HepG2 (cell line): ENCODE measurements at regions not wholly inside any gene's neighbourhood (a gene's known extent, or its start where the extent isn't known, plus 50 kb on each side); places are given as distances from the start of the nearest gene placed in this dataset.

Source experiments
- ATAC-seq: fragments of 200-7000 bp; cut with Tn5 transposase; 3 replicates; pipeline ENCODE4 v1.9.1; 2020; ENCODE audit warnings: mild to moderate bottlenecking, moderate library complexity
- BruUV-seq: library from RNA; stranded (reverse); fragments of 400-500 nt; replicated peaks from 2 replicates; lab custom pipeline; 2021; lab: Mats Ljungman, UMichigan
- CTCF ChIA-PET: fragments of 300-600 bp; formaldehyde crosslinking; extraction: SDS; loops from one replicate; lab custom pipeline; 2021; ENCODE audit warnings: low total read pairs, inconsistent platforms, low intra/inter-chr PET ratio; lab: Yijun Ruan, JAX
- POLR2A ChIA-PET: fragments of 350-600 bp; sonication (Branson Sonifier 250); formaldehyde crosslinking; loops from one replicate; lab custom pipeline; 2020; ENCODE audit warnings: antibody characterized with exemption, inconsistent platforms; lab: Yijun Ruan, JAX
- DNase-seq: peaks from one replicate; pipeline ENCODE4 v3.0.0-alpha.2; 2015; ENCODE audit warnings: low spot score
- FAIRE-seq: peaks from 3 replicates; lab custom pipeline; 2011; peaks lifted over from hg19 to GRCh38; lab: Jason Lieb, UNC
- H2AFZ ChIP-seq: one replicate; pipeline ENCODE4 v1.6.1; 2011; ENCODE audit warnings: low read length, inconsistent platforms
- H3K27ac ChIP-seq: fragments of 300-600 bp; 3 replicates; pipeline ENCODE4 v1.8.0; 2011; ENCODE audit warnings: mixed run types, mild to moderate bottlenecking, mixed read lengths, low read length, inconsistent platforms; ENCODE audit not compliant: insufficient read depth; ENCODE audit errors: extremely low read length
- H3K27me3 ChIP-seq, 2 experiments: fragments of 200-600 bp in 1 of 2; 2 replicates in 1 of 2; 3 replicates in 1 of 2; pipeline versions ENCODE4 v1.6.0 to v1.8.0; 2011; ENCODE audit warnings: low read length in 2 of 2, mild to moderate bottlenecking in 2 of 2, moderate library complexity in 2 of 2, inconsistent platforms in 1 of 2; ENCODE audit not compliant: insufficient read depth in 2 of 2, control insufficient read depth in 1 of 2
- H3K36me3 ChIP-seq, 2 experiments: fragments of 200-600 bp in 1 of 2; replicated peaks in 1 of 2; 2 replicates in 1 of 2; 3 replicates in 1 of 2; pipeline versions ENCODE4 v1.5.1 to v1.8.0; 2011; ENCODE audit warnings: low read length in 2 of 2, inconsistent platforms in 1 of 2; ENCODE audit not compliant: insufficient read depth in 2 of 2, control insufficient read depth in 1 of 2
- H3K4me1 ChIP-seq: 2 replicates; pipeline ENCODE4 v1.5.1; 2012; ENCODE audit warnings: low read length, inconsistent platforms; ENCODE audit not compliant: insufficient read depth
- H3K4me2 ChIP-seq: 2 replicates; pipeline ENCODE4 v1.6.0; 2011; ENCODE audit warnings: low read depth, low read length, inconsistent platforms
- H3K4me3 ChIP-seq, 3 experiments: fragments of 200-600 bp in 1 of 3; sonication (generic), shearing (Covaris generic) in 1 of 3; replicated peaks in 1 of 3; 2 replicates each; pipeline ENCODE4 v1.5.1; 2011 to 2016; ENCODE audit warnings: low read length in 3 of 3, inconsistent platforms in 2 of 3, low read depth in 2 of 3, mild to moderate bottlenecking in 2 of 3, control low read depth in 1 of 3, mixed read lengths in 1 of 3; ENCODE audit not compliant: insufficient read depth in 1 of 3
- H3K79me2 ChIP-seq: one replicate; pipeline ENCODE4 v1.6.1; 2011; ENCODE audit warnings: low read length, inconsistent platforms; ENCODE audit not compliant: insufficient read depth
- H3K9ac ChIP-seq: 2 replicates; pipeline ENCODE4 v1.6.0; 2011; ENCODE audit warnings: mild to moderate bottlenecking, low read depth, low read length, inconsistent platforms; ENCODE audit not compliant: insufficient read depth
- H3K9me3 ChIP-seq: 2 replicates; pipeline ENCODE4 v1.5.1; 2012; ENCODE audit warnings: mild to moderate bottlenecking, low read length
- H4K20me1 ChIP-seq: 2 replicates; pipeline ENCODE4 v1.6.0; 2011; ENCODE audit warnings: inconsistent platforms, mild to moderate bottlenecking, low read length, moderate library complexity; ENCODE audit not compliant: insufficient read depth
- GLMP ChIP-seq: sonication (generic); formaldehyde crosslinking; IDR thresholded peaks from 2 replicates; pipeline ENCODE4 v1.9.0; 2021; ENCODE audit warnings: missing genetic modification reagents, mild to moderate bottlenecking, borderline replicate concordance
- GMEB2 ChIP-seq: IDR thresholded peaks from 2 replicates; pipeline ENCODE4 v1.6.1; 2016; ENCODE audit warnings: missing biosample characterization, missing genetic modification reagents, low read depth
- GPN1 ChIP-seq: sonication (generic); formaldehyde crosslinking; IDR thresholded peaks from 2 replicates; pipeline ENCODE4 v1.5.1; 2020; ENCODE audit warnings: missing genetic modification reagents, borderline replicate concordance
- KMT2B ChIP-seq: IDR thresholded peaks from 2 replicates; pipeline ENCODE4 v1.6.1; 2016; ENCODE audit warnings: missing genetic modification reagents, missing compliant biosample characterization
- MLLT10 ChIP-seq: sonication (generic); formaldehyde crosslinking; IDR thresholded peaks from 2 replicates; pipeline ENCODE4 v1.4.0; 2020; ENCODE audit warnings: missing genetic modification reagents
- ONECUT2 ChIP-seq: sonication (generic); formaldehyde crosslinking; IDR thresholded peaks from 2 replicates; pipeline ENCODE4 v1.4.0; 2020; ENCODE audit warnings: missing genetic modification reagents
- PAX8 ChIP-seq: sonication (generic); formaldehyde crosslinking; IDR thresholded peaks from 2 replicates; pipeline ENCODE4 v1.8.0; 2022; ENCODE audit warnings: mild to moderate bottlenecking, missing genetic modification reagents, borderline replicate concordance
- PTBP1 ChIP-seq: fragments of 200-400 bp; formaldehyde crosslinking; IDR thresholded peaks from 2 replicates; pipeline ENCODE4 v1.6.1; 2018; ENCODE audit warnings: low read length, low read depth; ENCODE audit not compliant: poor library complexity, severe bottlenecking
- RFX3 ChIP-seq: IDR thresholded peaks from 2 replicates; pipeline ENCODE4 v1.6.1; 2016; ENCODE audit warnings: missing biosample characterization, missing genetic modification reagents
- TEF ChIP-seq: sonication (generic); formaldehyde crosslinking; IDR thresholded peaks from 2 replicates; pipeline ENCODE4 v1.5.0; 2020; ENCODE audit warnings: missing genetic modification reagents
- TFAP4 ChIP-seq: sonication (generic); IDR thresholded peaks from 2 replicates; pipeline ENCODE4 v1.6.1; 2016; ENCODE audit warnings: low read depth, borderline replicate concordance
- THAP9 ChIP-seq: sonication (generic); formaldehyde crosslinking; IDR thresholded peaks from 2 replicates; pipeline ENCODE4; 2020; ENCODE audit warnings: missing genetic modification reagents, mild to moderate bottlenecking, borderline replicate concordance
- ZNF562 ChIP-seq: sonication (generic); formaldehyde crosslinking; IDR thresholded peaks from 2 replicates; pipeline ENCODE4 v1.8.0; 2022; ENCODE audit warnings: missing genetic modification reagents, borderline replicate concordance
- ZNF570 ChIP-seq: sonication (generic); formaldehyde crosslinking; IDR thresholded peaks from 2 replicates; pipeline ENCODE4 v1.4.0; 2020; ENCODE audit warnings: mild to moderate bottlenecking, missing genetic modification reagents, borderline replicate concordance
- WGBS: methylation state at CpG from one replicate; pipeline ENCODE4 v1.1.6; 2017; ENCODE audit warnings: low lambda C conversion rate; 5-methylcytosine and 5-hydroxymethylcytosine counted together
- in situ Hi-C: cut with HindIII; loops from 2 replicates; pipeline ENCODE4 v1.10.0; 2017; ENCODE audit warnings: low pct_unique_long_range_greater_than_20kb; ENCODE audit not compliant: extremely low pct_ligation_motif_present
- intact Hi-C: fragments of 100-400 bp; cut with micrococcal nuclease; formaldehyde crosslinking; loops from one replicate; pipeline ENCODE4 v1.10.0; 2022; ENCODE audit not compliant: unreplicated experiment

GRCh38 chr9:90073186-90073945 lies 468.6 kb downstream of the GADD45G start (continued):
- TF ChIP-seq THAP9 (CRISPR knock-in tag) (no peak), ZNF562 (CRISPR knock-in tag) (no peak)
- TF ChIP-seq, all 625 proteins: peak for 0

GRCh38 chr9:90074316-90074962 lies 469.6 kb downstream of the GADD45G start:
- Histone ChIP-seq H3K9me3 (no peaks in the 10 kb centered on the region), H3K4me3 (no peak overlapping the region), H3K27me3 (no peaks in the 10 kb centered on the region; a peak in 1 of 5 replicates), H2AFZ (no peak overlapping the region), H3K79me2 (no peaks in the 10 kb centered on the region), H3K36me3 (no peaks in the 10 kb centered on the region), H3K4me1 (no peaks in the 10 kb centered on the region), H4K20me1 (no peaks in the 10 kb centered on the region), H3K4me2 (no peak overlapping the region), H3K27ac (no peak overlapping the region), H3K9ac (no peak overlapping the region)
- FAIRE-seq (no peak), DNase-seq (no peak), ATAC-seq (no peak)
- 16% methylated on average over 6 of the region's 6 CpGs for WGBS
- intact Hi-C loops, result no loop called here
- BruUV-seq, result no TSS peak
- in situ Hi-C loops, result no loop called here
- ChIA-PET POLR2A (no interaction called here), CTCF (no interaction called here)
- no peak for TF ChIP-seq ONECUT2 (CRISPR knock-in tag)
- TF ChIP-seq TFAP4, result no peak
- no peak for TF ChIP-seq GPN1 (CRISPR knock-in tag)
- TF ChIP-seq MLLT10 (CRISPR knock-in tag), result no peak
- no peak for TF ChIP-seq GMEB2 (CRISPR knock-in tag)
- TF ChIP-seq PTBP1, result no peak
- TF ChIP-seq KMT2B (CRISPR knock-in tag), result no peak
- no peak for TF ChIP-seq PAX8 (CRISPR knock-in tag)
- TF ChIP-seq GLMP (CRISPR knock-in tag), result no peak
- no peak for TF ChIP-seq RFX3 (CRISPR knock-in tag)
- TF ChIP-seq ZNF570 (CRISPR knock-in tag), result no peak
- no peak for TF ChIP-seq TEF (CRISPR knock-in tag)
